Glomerular visceral epithelial cell (primary cell): ENCODE measurements at regions not wholly inside any gene's neighbourhood (a gene's known extent, or its start where the extent isn't known, plus 50 kb on each side); places are given as distances from the start of the nearest gene placed in this dataset.
"Not testable (repeated sequence)": the region's sequence is repeated elsewhere in the genome, so short reads cannot be mapped to it uniquely, and the experiment has no call there.

Experiments used
- DNase-seq: peaks from one replicate; pipeline ENCODE4 v3.0.0-alpha.2; 2016; ENCODE audit errors: extremely low spot score

GRCh38 chrX:27404366-27404765, 58.8 kb downstream of the PPP4R3C start:
- no peak for DNase-seq

- DNase-seq, result no peak
Measured at GRCh38 chrX:27399146-27399456, 64.0 kb downstream of the PPP4R3C start.

- DNase-seq, result no peak
Measured at GRCh38 chrX:27391623-27392022, 71.5 kb downstream of the PPP4R3C start.

- no peak for DNase-seq
Measured at GRCh38 chrX:27381419-27381818, 81.7 kb downstream of the PPP4R3C start.

GRCh38 chrX:27380163-27380845, 82.8 kb downstream of the PPP4R3C start:
- DNase-seq, result no peak

- no peak for DNase-seq
Measured at GRCh38 chrX:27354021-27354420, 109.1 kb downstream of the PPP4R3C start.

- no peak for DNase-seq
Measured at GRCh38 chrX:27350476-27350875, 112.7 kb downstream of the PPP4R3C start.

GRCh38 chrX:27336466-27337091, 126.6 kb downstream of the PPP4R3C start:
- DNase-seq, result peak; percentile 35

GRCh38 chrX:27321632-27322031, 141.5 kb downstream of the PPP4R3C start:
- DNase-seq, result no peak

GRCh38 chrX:27309406-27309805, 153.7 kb downstream of the PPP4R3C start:
- DNase-seq, result no peak

- DNase-seq, result no peak
Measured at GRCh38 chrX:27307546-27307945, 155.6 kb downstream of the PPP4R3C start.

- DNase-seq, result peak; percentile 44
Measured at GRCh38 chrX:27292552-27292951, 170.6 kb downstream of the PPP4R3C start.

GRCh38 chrX:27276751-27277150, 186.4 kb downstream of the PPP4R3C start:
- DNase-seq, result peak; percentile 0

GRCh38 chrX:27254656-27255055, 208.5 kb downstream of the PPP4R3C start:
- DNase-seq, result no peak

- DNase-seq, result no peak
Measured at GRCh38 chrX:27251369-27251768, 211.8 kb downstream of the PPP4R3C start.

- no peak for DNase-seq
Measured at GRCh38 chrX:27242581-27242980, 220.6 kb downstream of the PPP4R3C start.

GRCh38 chrX:27241981-27242380, 221.2 kb downstream of the PPP4R3C start:
- DNase-seq, result no peak

GRCh38 chrX:27240042-27240441, 223.1 kb downstream of the PPP4R3C start:
- DNase-seq, result not testable (repeated sequence)

GRCh38 chrX:27236681-27237080, 226.5 kb downstream of the PPP4R3C start:
- DNase-seq, result no peak

GRCh38 chrX:27229721-27230120, 233.4 kb downstream of the PPP4R3C start:
- DNase-seq, result no peak

GRCh38 chrX:27222661-27223060, 240.5 kb downstream of the PPP4R3C start:
- no peak for DNase-seq

GRCh38 chrX:27186671-27187070, 276.5 kb downstream of the PPP4R3C start:
- peak; percentile 27 for DNase-seq

GRCh38 chrX:27163236-27163635, 299.9 kb downstream of the PPP4R3C start:
- DNase-seq, result no peak

GRCh38 chrX:27162496-27162895, 300.6 kb downstream of the PPP4R3C start:
- DNase-seq, result no peak
